H9 (cell line): ENCODE measurements at regions not wholly inside any gene's neighbourhood (a gene's known extent, or its start where the extent isn't known, plus 50 kb on each side); places are given as distances from the start of the nearest gene placed in this dataset.

Experiments
- DNase-seq: peaks from one replicate; pipeline ENCODE4 v3.0.0-alpha.2; 2017
- H2AFZ ChIP-seq: one replicate; pipeline ENCODE4 v1.6.1; 2013; ENCODE audit warnings: mild to moderate bottlenecking, low read length, control low read depth, moderate library complexity
- H2AK5ac ChIP-seq: 2 replicates; pipeline ENCODE4 v1.6.1; 2013; ENCODE audit warnings: low read length, control low read depth, mixed read lengths; ENCODE audit not compliant: insufficient read length
- H2BK120ac ChIP-seq: one replicate; pipeline ENCODE4 v1.6.1; 2013; ENCODE audit warnings: low read depth, mild to moderate bottlenecking, low read length, control low read depth, inconsistent platforms; ENCODE audit not compliant: poor library complexity, severe bottlenecking
- H2BK12ac ChIP-seq: 2 replicates; pipeline ENCODE4 v1.6.1; 2013; ENCODE audit warnings: low read length, control low read depth, mixed read lengths, low read depth; ENCODE audit not compliant: insufficient read length
- H2BK15ac ChIP-seq: 2 replicates; pipeline ENCODE4 v1.6.1; 2013; ENCODE audit warnings: low read depth, low read length, control low read depth
- H2BK20ac ChIP-seq: one replicate; pipeline ENCODE4 v1.6.1; 2013; ENCODE audit warnings: low read depth, mild to moderate bottlenecking, low read length, control low read depth, inconsistent platforms; ENCODE audit not compliant: poor library complexity, severe bottlenecking
- H2BK5ac ChIP-seq: 2 replicates; pipeline ENCODE4 v1.6.1; 2013; ENCODE audit warnings: low read length, control low read depth, mixed read lengths; ENCODE audit not compliant: insufficient read length
- H3K14ac ChIP-seq: 2 replicates; pipeline ENCODE4 v1.6.1; 2013; ENCODE audit warnings: low read length, control low read depth; ENCODE audit not compliant: insufficient read depth
- H3K18ac ChIP-seq: 2 replicates; pipeline ENCODE4 v1.6.1; 2013; ENCODE audit warnings: low read depth, mild to moderate bottlenecking, mixed read lengths, low read length, control low read depth; ENCODE audit not compliant: insufficient read length
- H3K23ac ChIP-seq: 2 replicates; pipeline ENCODE4 v1.6.1; 2013; ENCODE audit warnings: low read length, control low read depth, mixed read lengths, low read depth; ENCODE audit not compliant: insufficient read length
- H3K23me2 ChIP-seq: 2 replicates; pipeline ENCODE4 v1.6.1; 2013; ENCODE audit warnings: low read depth, mild to moderate bottlenecking, mixed read lengths, low read length, control low read depth; ENCODE audit not compliant: insufficient read length, poor library complexity, severe bottlenecking
- H3K27ac ChIP-seq: 2 replicates; pipeline ENCODE4 v1.5.1; 2013; ENCODE audit warnings: low read length, control low read depth, mixed read lengths, low read depth; ENCODE audit not compliant: insufficient read length
- H3K27me3 ChIP-seq: 2 replicates; pipeline ENCODE4 v1.6.1; 2013; ENCODE audit warnings: low read length, control low read depth, inconsistent platforms; ENCODE audit not compliant: insufficient read depth
- H3K4ac ChIP-seq: 2 replicates; pipeline ENCODE4 v1.6.1; 2013; ENCODE audit warnings: low read depth, mild to moderate bottlenecking, control low read depth, inconsistent platforms, low read length, moderate library complexity
- H3K4me1 ChIP-seq: 2 replicates; pipeline ENCODE4 v1.6.1; 2013; ENCODE audit warnings: low read length, control low read depth, inconsistent platforms; ENCODE audit not compliant: insufficient read depth
- H3K4me2 ChIP-seq: 2 replicates; pipeline ENCODE4 v1.6.1; 2013; ENCODE audit warnings: low read length, control low read depth, mixed read lengths; ENCODE audit not compliant: insufficient read length, insufficient read depth
- H3K56ac ChIP-seq: 2 replicates; pipeline ENCODE4 v1.6.1; 2013; ENCODE audit warnings: low read depth, mild to moderate bottlenecking, mixed read lengths, low read length, control low read depth; ENCODE audit not compliant: insufficient read length
- H3K79me1 ChIP-seq: 2 replicates; pipeline ENCODE4 v1.6.1; 2013; ENCODE audit warnings: low read depth, mild to moderate bottlenecking, moderate library complexity, low read length, control low read depth, inconsistent platforms; ENCODE audit not compliant: insufficient read depth, poor library complexity, severe bottlenecking
- H3K79me2 ChIP-seq: 2 replicates; pipeline ENCODE4 v1.6.1; 2013; ENCODE audit warnings: low read length, control low read depth, inconsistent platforms; ENCODE audit not compliant: insufficient read depth
- H3K9ac ChIP-seq: 2 replicates; pipeline ENCODE4 v1.6.1; 2013; ENCODE audit warnings: low read length, control low read depth, mixed read lengths; ENCODE audit not compliant: insufficient read length; ENCODE audit errors: extremely low read depth
- H3K9me3 ChIP-seq: one replicate; pipeline ENCODE4 v1.6.1; 2013; ENCODE audit warnings: low read depth, low read length, inconsistent platforms; ENCODE audit not compliant: control insufficient read depth
- H3T11ph ChIP-seq: one replicate; pipeline ENCODE4 v1.6.1; 2013; ENCODE audit warnings: mild to moderate bottlenecking, low read length, control low read depth, inconsistent platforms
- H4K20me1 ChIP-seq: one replicate; pipeline ENCODE4 v1.6.1; 2013; ENCODE audit not compliant: control insufficient read depth, insufficient read length, insufficient read depth
- H4K5ac ChIP-seq: 2 replicates; pipeline ENCODE4 v1.6.1; 2013; ENCODE audit warnings: low read depth, mild to moderate bottlenecking, mixed read lengths, low read length, control low read depth; ENCODE audit not compliant: insufficient read length
- H4K8ac ChIP-seq: replicated peaks from 2 replicates; pipeline ENCODE4 v1.6.1; 2013; ENCODE audit warnings: low read length, control low read depth, mixed read lengths, low read depth; ENCODE audit not compliant: insufficient read length
- H4K91ac ChIP-seq: 2 replicates; pipeline ENCODE4 v1.6.1; 2013; ENCODE audit warnings: low read depth, mild to moderate bottlenecking, moderate library complexity, mixed read lengths, low read length, control low read depth; ENCODE audit not compliant: insufficient read length
- H3K27ac Mint-ChIP-seq, 3 experiments: 2 replicates in 2 of 3; 3 replicates in 1 of 3; pipeline ENCODE4 v1.8.0; 2020 to 2021; ENCODE audit warnings: mixed read lengths in 3 of 3, mild to moderate bottlenecking in 1 of 3, moderate library complexity in 1 of 3
- H3K27me3 Mint-ChIP-seq: 2 replicates; pipeline ENCODE4 v1.8.0; 2021; ENCODE audit warnings: low read depth, mild to moderate bottlenecking, moderate library complexity, mixed read lengths
- H3K36me3 Mint-ChIP-seq, 3 experiments: 2 replicates in 2 of 3; 3 replicates in 1 of 3; pipeline ENCODE4 v1.8.0; 2020 to 2021; ENCODE audit warnings: low read depth in 3 of 3, mixed read lengths in 3 of 3; ENCODE audit not compliant: insufficient read depth in 1 of 3
- H3K4me1 Mint-ChIP-seq, 2 experiments: 2 replicates each; pipeline ENCODE4 v1.8.0; 2020; ENCODE audit warnings: mixed read lengths in 2 of 2
- H3K4me3 Mint-ChIP-seq, 2 experiments: 2 replicates in 1 of 2; 3 replicates in 1 of 2; pipeline ENCODE4 v1.8.0; 2020 to 2021; ENCODE audit warnings: mild to moderate bottlenecking in 2 of 2, mixed read lengths in 2 of 2, moderate library complexity in 1 of 2
- H3K9me3 Mint-ChIP-seq, 2 experiments: 2 replicates in 1 of 2; 3 replicates in 1 of 2; pipeline ENCODE4 v1.8.0; 2020; ENCODE audit warnings: mild to moderate bottlenecking in 2 of 2, mixed read lengths in 2 of 2, moderate library complexity in 1 of 2
- CTCF ChIP-seq: fragments of 200-600 bp; sonication (generic); conservative IDR thresholded peaks from 3 replicates; pipeline ENCODE4 v1.8.0; 2021; ENCODE audit warnings: antibody characterized with exemption, mild to moderate bottlenecking
- WGBS: extraction: QIAGEN DNeasy Blood & Tissue Kit; methylation state at CpG from one replicate; pipeline ENCODE4 v1.1.7; 2013; ENCODE audit warnings: missing lambda C conversion rate, low lambda C conversion rate, mixed read lengths; ENCODE audit not compliant: insufficient read length; ENCODE audit errors: extremely low coverage; 5-methylcytosine and 5-hydroxymethylcytosine counted together

GRCh38 chr6:105991561-105992314, 94.4 kb upstream of the PRDM1 start:
- no peak overlapping the region for H3K27ac Mint-ChIP-seq
- Histone ChIP-seq H2BK15ac (no peak overlapping the region), H4K91ac (no peak overlapping the region), H2BK120ac (no peak overlapping the region), H2BK20ac (no peak overlapping the region), H3K18ac (no peak overlapping the region), H3K79me2 (no peaks in the 10 kb centered on the region), H2AK5ac (no peak overlapping the region), H3K14ac (no peak overlapping the region), H3K4me2 (peak overlapping the region; percentile 87), H2BK12ac (no peak overlapping the region), H4K8ac (no peak overlapping the region), H2BK5ac (no peak overlapping the region), H3K56ac (no peak overlapping the region), H3T11ph (no peak overlapping the region), H3K27ac (no peak overlapping the region), H3K23ac (no peak overlapping the region), H3K4ac (no peak overlapping the region), H3K9ac (no peak overlapping the region), H2AFZ (no peak overlapping the region), H3K9me3 (no peaks in the 10 kb centered on the region), H4K5ac (no peak overlapping the region), H4K20me1 (peaks cover 2% of the 10 kb centered on the region), H3K23me2 (peaks cover 28% of the 10 kb centered on the region), H3K4me1 (peaks cover 6% of the 10 kb centered on the region; the same call in 1 of the 2 replicates), H3K27me3 (peaks cover 68% of the 10 kb centered on the region), H3K79me1 (no peaks in the 10 kb centered on the region)
- peak overlapping the region; percentile 78 to 89 for H3K4me3 Mint-ChIP-seq
- H3K4me1 Mint-ChIP-seq, result peaks cover 29 to 39% of the 10 kb centered on the region in 2 experiments
- H3K36me3 Mint-ChIP-seq, result no peaks in the 10 kb centered on the region
- WGBS, result no CpG with 5 or more reads among the region's 23 CpGs
- peaks cover 98% of the 10 kb centered on the region for H3K27me3 Mint-ChIP-seq
- DNase-seq, result peak; percentile 54
- no peak for TF ChIP-seq CTCF
- H3K9me3 Mint-ChIP-seq, result peaks cover 4% of the 10 kb centered on the region in 2 experiments; a peak in 2 of 5 replicates
